ENCODE measurements at regions not wholly inside any gene's neighbourhood (a gene's known extent, or its start where the extent isn't known, plus 50 kb on each side); places are given as distances from the start of the nearest gene placed in this dataset.

GRCh38 chr7:70886547-70886946 is 245.4 kb upstream of the GALNT17 start:
- TF ChIP-seq CTCF (IDR thresholded peaks at IDR 0.05), result no peak
- no peak for TF ChIP-seq POLR2A (IDR thresholded peaks at IDR 0.05)
